ENCODE measurements at regions not wholly inside any gene's neighbourhood (a gene's known extent, or its start where the extent isn't known, plus 50 kb on each side); places are given as distances from the start of the nearest gene placed in this dataset.

- Histone ChIP-seq H2BK120ac (ENCODE audit: low read depth, low read length) (no peak overlapping the region), H3K9ac (ENCODE audit: low read depth, low read length) (no peak overlapping the region), H3K4me1 (ENCODE audit: control insufficient read depth, insufficient read depth, low read length) (no peaks in the 10 kb centered on the region), H3K4me2 (ENCODE audit: low read depth, low read length) (no peak overlapping the region), H3K56ac (ENCODE audit: extremely low read depth, insufficient read depth, low read length) (no peak overlapping the region), H2BK15ac (ENCODE audit: low read depth, low read length) (no peak overlapping the region), H4K20me1 (ENCODE audit: insufficient read depth, low read length) (no peaks in the 10 kb centered on the region), H3K36me3 (ENCODE audit: control insufficient read depth, insufficient read depth, low read length) (no peaks in the 10 kb centered on the region), H3K18ac (ENCODE audit: low read depth, low read length) (no peak overlapping the region), H3K14ac (replicated peaks; ENCODE audit: low read depth, low read length) (no peak overlapping the region), H3K23ac (ENCODE audit: low read depth, low read length) (no peak overlapping the region), H3K79me1 (ENCODE audit: low read depth in 1 of 2, low read length in 2 of 2) (no peaks in the 10 kb centered on the region), H4K8ac (ENCODE audit: low read depth in 2 of 2, low read length in 2 of 2) (no peak overlapping the region), H2BK20ac (ENCODE audit: low read depth, low read length) (no peak overlapping the region), H3K9me3 (ENCODE audit: control insufficient read depth, insufficient read depth, low read length) (peaks cover 1% of the 10 kb centered on the region; the same call in 1 of the 2 replicates), H2AFZ (replicated peaks; ENCODE audit: low read length, poor library complexity) (no peak overlapping the region), H3K4me3 (ENCODE audit: insufficient read depth, low read depth, low read length) (no peak overlapping the region), H3K9me1 (ENCODE audit: insufficient read depth, low read length) (no peaks in the 10 kb centered on the region), H4K5ac (ENCODE audit: low read depth, low read length) (no peak overlapping the region), H3K27me3 (ENCODE audit: control insufficient read depth, insufficient read depth, low read length) (no peaks in the 10 kb centered on the region), H2AK5ac (ENCODE audit: low read depth, low read length) (no peak overlapping the region), H4K91ac (ENCODE audit: insufficient read depth, low read depth, low read length) (no peak overlapping the region), H3K27ac (ENCODE audit: insufficient read depth, low read length) (no peak overlapping the region), H2AK9ac (replicated peaks; ENCODE audit: low read depth, low read length, poor library complexity) (no peak overlapping the region), H2BK5ac (ENCODE audit: low read depth, low read length, poor library complexity, severe bottlenecking) (no peak overlapping the region), H3K4ac (ENCODE audit: low read depth, low read length) (no peak overlapping the region)
- ATAC-seq (ENCODE audit: low read depth) (no peak), DNase-seq (no peak)
- no TSS peak for BruUV-seq (replicated peaks)
- TF ChIP-seq USF2 (IDR thresholded peaks at IDR 0.05; ENCODE audit: low read depth, low read length): no peak
- TF ChIP-seq MAZ (IDR thresholded peaks at IDR 0.05; ENCODE audit: borderline replicate concordance, low read depth, low read length): no peak
- TF ChIP-seq CTCF (conservative IDR thresholded peaks at IDR 0.05; ENCODE audit: low read depth, low read length): no peak
- TF ChIP-seq CHD1 (IDR thresholded peaks at IDR 0.05; ENCODE audit: low read depth, low read length): no peak
- TF ChIP-seq RCOR1 (IDR thresholded peaks at IDR 0.05; ENCODE audit: insufficient replicate concordance, low read length): no peak
- TF ChIP-seq RFX5 (IDR thresholded peaks at IDR 0.05; ENCODE audit: low read depth, low read length): no peak
- TF ChIP-seq BHLHE40 (IDR thresholded peaks at IDR 0.05; ENCODE audit: low read depth, low read length): no peak
- no peak for TF ChIP-seq POLR2A (IDR thresholded peaks at IDR 0.05; ENCODE audit: low read depth, low read length)
- TF ChIP-seq CEBPB (IDR thresholded peaks at IDR 0.05; ENCODE audit: low read depth, low read length): no peak
- TF ChIP-seq NFE2L2 (IDR thresholded peaks at IDR 0.05; ENCODE audit: low read depth, low read length): no peak
- no peak for TF ChIP-seq MXI1 (IDR thresholded peaks at IDR 0.05; ENCODE audit: borderline replicate concordance, low read depth, low read length)
- no peak for TF ChIP-seq ELK1 (IDR thresholded peaks at IDR 0.05; ENCODE audit: borderline replicate concordance, low read depth, low read length)
- TF ChIP-seq SMC3 (IDR thresholded peaks at IDR 0.05; ENCODE audit: low read depth, low read length): no peak
- no peak for TF ChIP-seq MAFK (IDR thresholded peaks at IDR 0.05; ENCODE audit: low read depth, low read length)
- TF ChIP-seq RAD21 (IDR thresholded peaks at IDR 0.05; ENCODE audit: low read length): no peak
- no peak for TF ChIP-seq FOS (IDR thresholded peaks at IDR 0.05; ENCODE audit: low read depth, low read length)
- in situ Hi-C loops (cut with MboI; ENCODE audit: low sequenced_read_pairs): no loop called here
- ChIA-PET CTCF (no interaction called here), POLR2A (ENCODE audit: unreplicated experiment) (no interaction called here)
- no CpG with 5 or more reads among the region's 9 CpGs for WGBS, 2 experiments (ENCODE audit: extremely low coverage in 2 of 2, insufficient read length in 1 of 2)
- dilution Hi-C loops (cut with HindIII; ENCODE audit: low sequenced_read_pairs, unreplicated experiment): no loop called here
- intact Hi-C loops (cut with micrococcal nuclease): no loop called here
Measured at GRCh38 chr3:25297667-25298585, 130.1 kb upstream of the RARB start.
